Panc1 (cell line): ENCODE measurements at regions not wholly inside any gene's neighbourhood (a gene's known extent, or its start where the extent isn't known, plus 50 kb on each side); places are given as distances from the start of the nearest gene placed in this dataset.

ENCODE experiments used
- ATAC-seq: fragments of 200-7000 bp; cut with Tn5 transposase; 2 replicates; pipeline ENCODE4 v1.9.1; 2020; ENCODE audit warnings: mild to moderate bottlenecking, moderate library complexity
- BruUV-seq: library from RNA; stranded (reverse); fragments of 400-500 nt; replicated peaks from 2 replicates; lab custom pipeline; 2021; lab: Mats Ljungman, UMichigan
- CTCF ChIA-PET: fragments of 300-600 bp; sonication (Branson Sonifier 250); formaldehyde crosslinking; loops from one replicate; lab custom pipeline; 2022; ENCODE audit warnings: antibody characterized with exemption; lab: Charles Lee
- POLR2A ChIA-PET: fragments of 300-600 bp; sonication (Branson Sonifier 250); formaldehyde crosslinking; loops from one replicate; lab custom pipeline; 2022; ENCODE audit warnings: antibody characterized with exemption; lab: Charles Lee
- DNase-seq: peaks from one replicate; pipeline ENCODE4 v3.0.0-alpha.2; 2010; ENCODE audit warnings: low read depth, low spot score
- H3K27ac ChIP-seq: 2 replicates; pipeline ENCODE4 v1.5.1; 2011; ENCODE audit warnings: mild to moderate bottlenecking, low read length, inconsistent platforms
- H3K27me3 ChIP-seq: fragments of 200-500 bp; sonication (Bioruptor generic); 2 replicates; pipeline ENCODE4 v1.6.0; 2014; ENCODE audit warnings: low read length, inconsistent platforms; ENCODE audit not compliant: control insufficient read depth, insufficient read depth
- H3K36me3 ChIP-seq: fragments of 200-500 bp; sonication (Bioruptor generic); 2 replicates; pipeline ENCODE4 v1.5.1; 2014; ENCODE audit warnings: inconsistent platforms, mild to moderate bottlenecking, low read length, moderate library complexity; ENCODE audit not compliant: control insufficient read depth, insufficient read depth
- H3K4me1 ChIP-seq: 2 replicates; pipeline ENCODE4 v1.5.1; 2011; ENCODE audit warnings: inconsistent platforms, mild to moderate bottlenecking, low read length, moderate library complexity; ENCODE audit not compliant: control insufficient read depth, insufficient read depth
- H3K4me3 ChIP-seq, 2 experiments: 2 replicates each; pipeline ENCODE4 v1.5.1; 2011 to 2012; ENCODE audit warnings: low read depth in 2 of 2, low read length in 2 of 2, mild to moderate bottlenecking in 2 of 2, inconsistent platforms in 1 of 2, moderate library complexity in 1 of 2
- H3K9me3 ChIP-seq: fragments of 200-500 bp; sonication (Bioruptor generic); 2 replicates; pipeline ENCODE4 v1.5.1; 2014; ENCODE audit warnings: low read depth, mild to moderate bottlenecking, inconsistent platforms, low read length, moderate library complexity; ENCODE audit not compliant: control insufficient read depth, insufficient read depth
- CTCF ChIP-seq: fragments of 450-650 bp; IDR thresholded peaks from 2 replicates; pipeline ENCODE4 v1.5.1; 2017; ENCODE audit warnings: mild to moderate bottlenecking
- POLR2AphosphoS5 ChIP-seq: IDR thresholded peaks from 2 replicates; pipeline ENCODE4 v1.6.1; 2012; ENCODE audit warnings: mild to moderate bottlenecking, low read depth, low read length, moderate library complexity
- REST ChIP-seq, 2 experiments: IDR thresholded peaks; 2 replicates each; pipeline ENCODE4 v1.6.1; 2011 to 2012; ENCODE audit warnings: low read depth in 2 of 2, control low read depth in 1 of 2, low read length in 1 of 2, mild to moderate bottlenecking in 1 of 2, moderate library complexity in 1 of 2; ENCODE audit not compliant: insufficient read depth in 1 of 2
- SIN3A ChIP-seq: IDR thresholded peaks from 2 replicates; pipeline ENCODE4 v1.6.1; 2012; ENCODE audit warnings: low read depth, mild to moderate bottlenecking, low read length, moderate library complexity, borderline replicate concordance; ENCODE audit not compliant: insufficient read depth
- TCF7L2 ChIP-seq: IDR thresholded peaks from 2 replicates; pipeline ENCODE4 v1.6.1; 2011; ENCODE audit warnings: mild to moderate bottlenecking, low read depth, low read length, inconsistent platforms
- in situ Hi-C: cut with HindIII; loops from 2 replicates; pipeline ENCODE4 v1.10.0; 2016; ENCODE audit warnings: low sequenced_read_pairs, low pct_unique_long_range_greater_than_20kb
- intact Hi-C: fragments of 100-400 bp; cut with micrococcal nuclease; formaldehyde crosslinking; loops from one replicate; pipeline ENCODE4 v1.10.0; 2022; ENCODE audit not compliant: unreplicated experiment

- no peaks in the 10 kb centered on the region for H3K36me3 ChIP-seq
- ATAC-seq (no peak), DNase-seq (no peak)
- intact Hi-C loops (no loop called here), in situ Hi-C loops (no loop called here)
- TF ChIP-seq TCF7L2 = no peak
- TF ChIP-seq REST (IDR thresholded peaks at IDR 0.05; ENCODE audit: insufficient read depth in 1 of 2, low read depth in 2 of 2, low read length in 1 of 2) = no peak
- no peak for TF ChIP-seq CTCF
- TF ChIP-seq POLR2AphosphoS5 = no peak
- no peak for TF ChIP-seq SIN3A
- H3K27ac ChIP-seq = peak overlapping the region; percentile 66
- ChIA-PET POLR2A (no interaction called here), CTCF (no interaction called here)
- no peaks in the 10 kb centered on the region for H3K27me3 ChIP-seq
- H3K9me3 ChIP-seq = no peaks in the 10 kb centered on the region
- H3K4me1 ChIP-seq = peaks cover 10% of the 10 kb centered on the region; the same call in 1 of the 2 replicates
- H3K4me3 ChIP-seq = no peak overlapping the region
- BruUV-seq = no TSS peak
Observed at GRCh38 chr12:89774645-89775044, 66.0 kb upstream of the ATP2B1 start.

- H3K4me1 ChIP-seq = peaks cover 8% of the 10 kb centered on the region; the same call in 1 of the 2 replicates
- DNase-seq (no peak), ATAC-seq (no peak)
- BruUV-seq = no TSS peak
- H3K4me3 ChIP-seq = no peak overlapping the region
- in situ Hi-C loops (no loop called here), intact Hi-C loops (no loop called here)
- ChIA-PET POLR2A (no interaction called here), CTCF (no interaction called here)
- H3K36me3 ChIP-seq = no peaks in the 10 kb centered on the region
- peak overlapping the region; percentile 2; the same call in 1 of the 2 replicates for H3K27ac ChIP-seq
- TF ChIP-seq CTCF = no peak
- TF ChIP-seq SIN3A = no peak
- TF ChIP-seq POLR2AphosphoS5 = no peak
- no peak for TF ChIP-seq TCF7L2
- no peak for TF ChIP-seq REST (IDR thresholded peaks at IDR 0.05; ENCODE audit: insufficient read depth in 1 of 2, low read depth in 2 of 2, low read length in 1 of 2)
- H3K9me3 ChIP-seq = no peaks in the 10 kb centered on the region
- H3K27me3 ChIP-seq = no peaks in the 10 kb centered on the region
Observed at GRCh38 chr12:89770391-89770790, 61.8 kb upstream of the ATP2B1 start.
